Stimulated activated memory B cell treated with anti-CD40 and anti-IgM and Interleukin-4, amounts not matched to agents 10 μg/mL and 1 μg/mL and 100 μg/mL, for 72 hours (primary cell): ENCODE measurements at regions not wholly inside any gene's neighbourhood (a gene's known extent, or its start where the extent isn't known, plus 50 kb on each side); places are given as distances from the start of the nearest gene placed in this dataset.
"Not testable (repeated sequence)": the region's sequence is repeated elsewhere in the genome, so short reads cannot be mapped to it uniquely, and the experiment has no call there.

ENCODE experiments used
- ATAC-seq: fragments of 150-1000 bp; cut with Tn5 transposase; 2 replicates; pipeline ENCODE4 v1.10.0; 2021
- H3K27ac Mint-ChIP-seq: one replicate; pipeline ENCODE4 v1.8.0; 2022; ENCODE audit warnings: mild to moderate bottlenecking, mixed read lengths
- H3K27me3 Mint-ChIP-seq: one replicate; pipeline ENCODE4 v1.8.0; 2022; ENCODE audit warnings: mixed read lengths
- H3K36me3 Mint-ChIP-seq: one replicate; pipeline ENCODE4 v1.8.0; 2022; ENCODE audit warnings: mixed read lengths
- H3K4me1 Mint-ChIP-seq: one replicate; pipeline ENCODE4 v1.8.0; 2022; ENCODE audit warnings: mixed read lengths
- H3K4me3 Mint-ChIP-seq: one replicate; pipeline ENCODE4 v1.8.0; 2022; ENCODE audit warnings: mild to moderate bottlenecking, moderate library complexity, mixed read lengths
- H3K9me3 Mint-ChIP-seq: one replicate; pipeline ENCODE4 v1.8.0; 2022; ENCODE audit warnings: mixed read lengths

- ATAC-seq: no peak
- peaks cover 2% of the 10 kb centered on the region for H3K9me3 Mint-ChIP-seq
- no peaks in the 10 kb centered on the region for H3K27me3 Mint-ChIP-seq
- H3K27ac Mint-ChIP-seq: no peak overlapping the region
- no peaks in the 10 kb centered on the region for H3K36me3 Mint-ChIP-seq
- no peaks in the 10 kb centered on the region for H3K4me1 Mint-ChIP-seq
- no peak overlapping the region for H3K4me3 Mint-ChIP-seq
Observed at GRCh38 chr18:1746131-1746530, 825.2 kb downstream of the METTL4 start.

GRCh38 chr18:1751249-1751648 is 820.1 kb downstream of the METTL4 start:
- Mint-ChIP-seq H3K4me1 (no peaks in the 10 kb centered on the region), H3K27ac (no peak overlapping the region), H3K4me3 (no peak overlapping the region), H3K9me3 (peaks cover 5% of the 10 kb centered on the region), H3K27me3 (no peaks in the 10 kb centered on the region), H3K36me3 (no peaks in the 10 kb centered on the region)
- no peak for ATAC-seq

- H3K27ac Mint-ChIP-seq: no peak overlapping the region
- no peaks in the 10 kb centered on the region for H3K36me3 Mint-ChIP-seq
- ATAC-seq: no peak
- H3K27me3 Mint-ChIP-seq: no peaks in the 10 kb centered on the region
- H3K4me3 Mint-ChIP-seq: no peak overlapping the region
- peaks cover 10% of the 10 kb centered on the region for H3K9me3 Mint-ChIP-seq
- no peaks in the 10 kb centered on the region for H3K4me1 Mint-ChIP-seq
Observed at GRCh38 chr18:1760901-1761300, 810.4 kb downstream of the METTL4 start.

- H3K27me3 Mint-ChIP-seq: no peaks in the 10 kb centered on the region
- no peaks in the 10 kb centered on the region for H3K4me1 Mint-ChIP-seq
- ATAC-seq: no peak
- H3K4me3 Mint-ChIP-seq: no peak overlapping the region
- H3K36me3 Mint-ChIP-seq: no peaks in the 10 kb centered on the region
- H3K9me3 Mint-ChIP-seq: peaks cover 6% of the 10 kb centered on the region
- H3K27ac Mint-ChIP-seq: no peak overlapping the region
Observed at GRCh38 chr18:1774261-1774660, 797.0 kb downstream of the METTL4 start.

GRCh38 chr18:1777843-1778242 is 793.5 kb downstream of the METTL4 start:
- Mint-ChIP-seq H3K9me3 (peaks cover 6% of the 10 kb centered on the region), H3K27me3 (no peaks in the 10 kb centered on the region), H3K4me3 (no peak overlapping the region), H3K4me1 (no peaks in the 10 kb centered on the region), H3K27ac (no peak overlapping the region), H3K36me3 (no peaks in the 10 kb centered on the region)
- no peak for ATAC-seq

- Mint-ChIP-seq H3K36me3 (no peaks in the 10 kb centered on the region), H3K27me3 (no peaks in the 10 kb centered on the region), H3K4me1 (no peaks in the 10 kb centered on the region), H3K27ac (no peak overlapping the region), H3K4me3 (no peak overlapping the region), H3K9me3 (peaks cover 6% of the 10 kb centered on the region)
- no peak for ATAC-seq
Observed at GRCh38 chr18:1778496-1779178, 792.7 kb downstream of the METTL4 start.

GRCh38 chr18:1779587-1779986 is 791.7 kb downstream of the METTL4 start:
- H3K9me3 Mint-ChIP-seq: peaks cover 6% of the 10 kb centered on the region
- H3K27ac Mint-ChIP-seq: no peak overlapping the region
- no peaks in the 10 kb centered on the region for H3K4me1 Mint-ChIP-seq
- H3K36me3 Mint-ChIP-seq: no peaks in the 10 kb centered on the region
- no peaks in the 10 kb centered on the region for H3K27me3 Mint-ChIP-seq
- no peak for ATAC-seq
- no peak overlapping the region for H3K4me3 Mint-ChIP-seq

- ATAC-seq: no peak
- no peaks in the 10 kb centered on the region for H3K27me3 Mint-ChIP-seq
- no peaks in the 10 kb centered on the region for H3K4me1 Mint-ChIP-seq
- no peak overlapping the region for H3K4me3 Mint-ChIP-seq
- no peak overlapping the region for H3K27ac Mint-ChIP-seq
- peaks cover 6% of the 10 kb centered on the region for H3K9me3 Mint-ChIP-seq
- no peaks in the 10 kb centered on the region for H3K36me3 Mint-ChIP-seq
Observed at GRCh38 chr18:1784113-1784512, 787.2 kb downstream of the METTL4 start.

GRCh38 chr18:1785980-1786379 is 785.3 kb downstream of the METTL4 start:
- not testable (repeated sequence) for H3K36me3 Mint-ChIP-seq, H3K4me3 Mint-ChIP-seq, H3K9me3 Mint-ChIP-seq, H3K27ac Mint-ChIP-seq, ATAC-seq, H3K4me1 Mint-ChIP-seq, H3K27me3 Mint-ChIP-seq

- Mint-ChIP-seq H3K9me3 (no peaks in the 10 kb centered on the region), H3K4me1 (no peaks in the 10 kb centered on the region), H3K36me3 (no peaks in the 10 kb centered on the region), H3K4me3 (no peak overlapping the region), H3K27ac (no peak overlapping the region), H3K27me3 (no peaks in the 10 kb centered on the region)
- no peak for ATAC-seq
Observed at GRCh38 chr18:1796636-1797035, 774.7 kb downstream of the METTL4 start.

- H3K36me3 Mint-ChIP-seq: no peaks in the 10 kb centered on the region
- ATAC-seq: no peak
- H3K9me3 Mint-ChIP-seq: no peaks in the 10 kb centered on the region
- H3K4me3 Mint-ChIP-seq: no peak overlapping the region
- H3K27ac Mint-ChIP-seq: no peak overlapping the region
- no peaks in the 10 kb centered on the region for H3K4me1 Mint-ChIP-seq
- no peaks in the 10 kb centered on the region for H3K27me3 Mint-ChIP-seq
Observed at GRCh38 chr18:1797235-1797634, 774.1 kb downstream of the METTL4 start.

GRCh38 chr18:1805521-1805920 is 765.8 kb downstream of the METTL4 start:
- no peak for ATAC-seq
- Mint-ChIP-seq H3K36me3 (no peaks in the 10 kb centered on the region), H3K4me3 (no peak overlapping the region), H3K4me1 (no peaks in the 10 kb centered on the region), H3K9me3 (no peaks in the 10 kb centered on the region), H3K27me3 (no peaks in the 10 kb centered on the region), H3K27ac (no peak overlapping the region)

GRCh38 chr18:1806884-1807615 is 764.3 kb downstream of the METTL4 start:
- peaks cover 7% of the 10 kb centered on the region for H3K9me3 Mint-ChIP-seq
- no peaks in the 10 kb centered on the region for H3K4me1 Mint-ChIP-seq
- H3K4me3 Mint-ChIP-seq: no peak overlapping the region
- H3K36me3 Mint-ChIP-seq: no peaks in the 10 kb centered on the region
- no peak overlapping the region for H3K27ac Mint-ChIP-seq
- no peaks in the 10 kb centered on the region for H3K27me3 Mint-ChIP-seq
- ATAC-seq: no peak

- no peak overlapping the region for H3K4me3 Mint-ChIP-seq
- H3K9me3 Mint-ChIP-seq: peaks cover 9% of the 10 kb centered on the region
- H3K4me1 Mint-ChIP-seq: no peaks in the 10 kb centered on the region
- no peak for ATAC-seq
- H3K27me3 Mint-ChIP-seq: no peaks in the 10 kb centered on the region
- H3K36me3 Mint-ChIP-seq: no peaks in the 10 kb centered on the region
- no peak overlapping the region for H3K27ac Mint-ChIP-seq
Observed at GRCh38 chr18:1811282-1811681, 760.0 kb downstream of the METTL4 start.

- no peaks in the 10 kb centered on the region for H3K9me3 Mint-ChIP-seq
- no peak for ATAC-seq
- no peak overlapping the region for H3K27ac Mint-ChIP-seq
- H3K4me1 Mint-ChIP-seq: no peaks in the 10 kb centered on the region
- H3K4me3 Mint-ChIP-seq: no peak overlapping the region
- no peaks in the 10 kb centered on the region for H3K27me3 Mint-ChIP-seq
- no peaks in the 10 kb centered on the region for H3K36me3 Mint-ChIP-seq
Observed at GRCh38 chr18:1825296-1825695, 746.0 kb downstream of the METTL4 start.

- Mint-ChIP-seq H3K27ac (no peak overlapping the region), H3K4me1 (no peaks in the 10 kb centered on the region), H3K9me3 (peaks cover 9% of the 10 kb centered on the region), H3K36me3 (no peaks in the 10 kb centered on the region), H3K4me3 (no peak overlapping the region), H3K27me3 (no peaks in the 10 kb centered on the region)
- no peak for ATAC-seq
Observed at GRCh38 chr18:1840878-1841277, 730.4 kb downstream of the METTL4 start.
